HFF-Myc (cell line): ENCODE measurements at regions not wholly inside any gene's neighbourhood (a gene's known extent, or its start where the extent isn't known, plus 50 kb on each side); places are given as distances from the start of the nearest gene placed in this dataset.

Experiments used
- DNase-seq: peaks from one replicate; pipeline ENCODE4 v3.0.0-alpha.2; 2011; ENCODE audit warnings: low read depth; ENCODE audit errors: extremely low read depth
- H3K4me3 ChIP-seq: replicated peaks from 2 replicates; pipeline ENCODE4 v1.5.1; 2011; ENCODE audit warnings: low read depth, mild to moderate bottlenecking, control low read depth, low read length
- CTCF ChIP-seq: IDR thresholded peaks from 2 replicates; pipeline ENCODE4 v1.5.1; 2012; ENCODE audit warnings: mild to moderate bottlenecking, low read depth, low read length, control low read depth; ENCODE audit errors: missing control alignments

GRCh38 chr1:29504709-29505410 is 268.5 kb downstream of the PTPRU start:
- DNase-seq, result no peak
- no peak overlapping the region for H3K4me3 ChIP-seq
- TF ChIP-seq CTCF, result no peak

- no peak overlapping the region for H3K4me3 ChIP-seq
- no peak for DNase-seq
- TF ChIP-seq CTCF, result no peak
Observed at GRCh38 chr1:29504196-29504595, 267.9 kb downstream of the PTPRU start.

GRCh38 chr1:29502911-29503840 is 266.9 kb downstream of the PTPRU start:
- TF ChIP-seq CTCF, result no peak
- DNase-seq, result no peak
- no peak overlapping the region for H3K4me3 ChIP-seq

GRCh38 chr1:29502225-29502910 is 266.0 kb downstream of the PTPRU start:
- no peak overlapping the region for H3K4me3 ChIP-seq
- TF ChIP-seq CTCF, result no peak
- no peak for DNase-seq

- no peak for DNase-seq
- TF ChIP-seq CTCF, result no peak
- no peak overlapping the region for H3K4me3 ChIP-seq
Observed at GRCh38 chr1:29501227-29501976, 265.1 kb downstream of the PTPRU start.

GRCh38 chr1:29500651-29501050 is 264.3 kb downstream of the PTPRU start:
- no peak overlapping the region for H3K4me3 ChIP-seq
- TF ChIP-seq CTCF, result no peak
- DNase-seq, result no peak
